ENCODE measurements at regions not wholly inside any gene's neighbourhood (a gene's known extent, or its start where the extent isn't known, plus 50 kb on each side); places are given as distances from the start of the nearest gene placed in this dataset.

GRCh38 chr13:111394211-111394922 lies 73.9 kb downstream of the TEX29 start:
- Mint-ChIP-seq H3K27me3 (no peaks in the 10 kb centered on the region), H3K27ac (no peak overlapping the region), H3K36me3 (ENCODE audit: low read depth) (no peaks in the 10 kb centered on the region), H3K4me1 (ENCODE audit: low read depth) (peaks cover 4% of the 10 kb centered on the region), H3K9me3 (no peaks in the 10 kb centered on the region), H3K4me3 (no peak overlapping the region)

- Mint-ChIP-seq H3K36me3 (ENCODE audit: low read depth) (no peaks in the 10 kb centered on the region), H3K4me3 (no peak overlapping the region), H3K4me1 (ENCODE audit: low read depth) (no peaks in the 10 kb centered on the region), H3K9me3 (no peaks in the 10 kb centered on the region), H3K27ac (no peak overlapping the region), H3K27me3 (no peaks in the 10 kb centered on the region)
Observed at GRCh38 chr13:111395511-111396393, 75.3 kb downstream of the TEX29 start.

- Mint-ChIP-seq H3K4me1 (ENCODE audit: low read depth) (no peaks in the 10 kb centered on the region), H3K4me3 (no peak overlapping the region), H3K27ac (no peak overlapping the region), H3K27me3 (no peaks in the 10 kb centered on the region), H3K36me3 (ENCODE audit: low read depth) (no peaks in the 10 kb centered on the region), H3K9me3 (no peaks in the 10 kb centered on the region)
Observed at GRCh38 chr13:111396457-111396856, 76.0 kb downstream of the TEX29 start.

GRCh38 chr13:111397202-111397880 lies 76.9 kb downstream of the TEX29 start:
- H3K27me3 Mint-ChIP-seq: no peaks in the 10 kb centered on the region
- H3K27ac Mint-ChIP-seq: no peak overlapping the region
- no peaks in the 10 kb centered on the region for H3K4me1 Mint-ChIP-seq (ENCODE audit: low read depth)
- H3K36me3 Mint-ChIP-seq (ENCODE audit: low read depth): no peaks in the 10 kb centered on the region
- H3K4me3 Mint-ChIP-seq: no peak overlapping the region
- H3K9me3 Mint-ChIP-seq: no peaks in the 10 kb centered on the region

- Mint-ChIP-seq H3K36me3 (ENCODE audit: low read depth) (no peaks in the 10 kb centered on the region), H3K27me3 (no peaks in the 10 kb centered on the region), H3K27ac (no peak overlapping the region), H3K9me3 (no peaks in the 10 kb centered on the region), H3K4me3 (no peak overlapping the region), H3K4me1 (ENCODE audit: low read depth) (no peaks in the 10 kb centered on the region)
Observed at GRCh38 chr13:111398196-111398595, 77.8 kb downstream of the TEX29 start.

GRCh38 chr13:111398715-111399299 lies 78.4 kb downstream of the TEX29 start:
- H3K4me3 Mint-ChIP-seq: no peak overlapping the region
- no peaks in the 10 kb centered on the region for H3K27me3 Mint-ChIP-seq
- H3K36me3 Mint-ChIP-seq (ENCODE audit: low read depth): no peaks in the 10 kb centered on the region
- no peaks in the 10 kb centered on the region for H3K9me3 Mint-ChIP-seq
- H3K27ac Mint-ChIP-seq: no peak overlapping the region
- no peaks in the 10 kb centered on the region for H3K4me1 Mint-ChIP-seq (ENCODE audit: low read depth)

GRCh38 chr13:111399334-111399733 lies 78.9 kb downstream of the TEX29 start:
- Mint-ChIP-seq H3K9me3 (no peaks in the 10 kb centered on the region), H3K4me3 (no peak overlapping the region), H3K4me1 (ENCODE audit: low read depth) (no peaks in the 10 kb centered on the region), H3K27me3 (no peaks in the 10 kb centered on the region), H3K36me3 (ENCODE audit: low read depth) (no peaks in the 10 kb centered on the region), H3K27ac (no peak overlapping the region)

- H3K27me3 Mint-ChIP-seq: no peaks in the 10 kb centered on the region
- H3K27ac Mint-ChIP-seq: no peak overlapping the region
- H3K9me3 Mint-ChIP-seq: no peaks in the 10 kb centered on the region
- H3K4me3 Mint-ChIP-seq: no peak overlapping the region
- H3K36me3 Mint-ChIP-seq (ENCODE audit: low read depth): no peaks in the 10 kb centered on the region
- no peaks in the 10 kb centered on the region for H3K4me1 Mint-ChIP-seq (ENCODE audit: low read depth)
Observed at GRCh38 chr13:111399776-111400538, 79.5 kb downstream of the TEX29 start.

- no peaks in the 10 kb centered on the region for H3K36me3 Mint-ChIP-seq (ENCODE audit: low read depth)
- no peaks in the 10 kb centered on the region for H3K4me1 Mint-ChIP-seq (ENCODE audit: low read depth)
- H3K27me3 Mint-ChIP-seq: no peaks in the 10 kb centered on the region
- no peak overlapping the region for H3K4me3 Mint-ChIP-seq
- H3K9me3 Mint-ChIP-seq: no peaks in the 10 kb centered on the region
- no peak overlapping the region for H3K27ac Mint-ChIP-seq
Observed at GRCh38 chr13:111401151-111401550, 80.7 kb downstream of the TEX29 start.

- H3K4me1 Mint-ChIP-seq (ENCODE audit: low read depth): no peaks in the 10 kb centered on the region
- no peaks in the 10 kb centered on the region for H3K27me3 Mint-ChIP-seq
- no peaks in the 10 kb centered on the region for H3K9me3 Mint-ChIP-seq
- H3K4me3 Mint-ChIP-seq: no peak overlapping the region
- no peak overlapping the region for H3K27ac Mint-ChIP-seq
- no peaks in the 10 kb centered on the region for H3K36me3 Mint-ChIP-seq (ENCODE audit: low read depth)
Observed at GRCh38 chr13:111401755-111402154, 81.3 kb downstream of the TEX29 start.

- no peak overlapping the region for H3K4me3 Mint-ChIP-seq
- H3K9me3 Mint-ChIP-seq: no peaks in the 10 kb centered on the region
- H3K27ac Mint-ChIP-seq: no peak overlapping the region
- H3K36me3 Mint-ChIP-seq (ENCODE audit: low read depth): no peaks in the 10 kb centered on the region
- H3K4me1 Mint-ChIP-seq (ENCODE audit: low read depth): no peaks in the 10 kb centered on the region
- no peaks in the 10 kb centered on the region for H3K27me3 Mint-ChIP-seq
Observed at GRCh38 chr13:111402441-111402840, 82.0 kb downstream of the TEX29 start.

- H3K27me3 Mint-ChIP-seq: no peaks in the 10 kb centered on the region
- no peaks in the 10 kb centered on the region for H3K36me3 Mint-ChIP-seq (ENCODE audit: low read depth)
- no peaks in the 10 kb centered on the region for H3K9me3 Mint-ChIP-seq
- H3K4me1 Mint-ChIP-seq (ENCODE audit: low read depth): no peaks in the 10 kb centered on the region
- H3K4me3 Mint-ChIP-seq: no peak overlapping the region
- no peak overlapping the region for H3K27ac Mint-ChIP-seq
Observed at GRCh38 chr13:111403266-111403665, 82.8 kb downstream of the TEX29 start.

- Mint-ChIP-seq H3K9me3 (no peaks in the 10 kb centered on the region), H3K27ac (no peak overlapping the region), H3K36me3 (ENCODE audit: low read depth) (no peaks in the 10 kb centered on the region), H3K4me1 (ENCODE audit: low read depth) (no peaks in the 10 kb centered on the region), H3K4me3 (no peak overlapping the region), H3K27me3 (no peaks in the 10 kb centered on the region)
Observed at GRCh38 chr13:111404746-111405145, 84.3 kb downstream of the TEX29 start.

- no peak overlapping the region for H3K27ac Mint-ChIP-seq
- H3K36me3 Mint-ChIP-seq (ENCODE audit: low read depth): no peaks in the 10 kb centered on the region
- H3K4me1 Mint-ChIP-seq (ENCODE audit: low read depth): no peaks in the 10 kb centered on the region
- peaks cover under 1% of the 10 kb centered on the region for H3K27me3 Mint-ChIP-seq
- H3K4me3 Mint-ChIP-seq: no peak overlapping the region
- H3K9me3 Mint-ChIP-seq: no peaks in the 10 kb centered on the region
Observed at GRCh38 chr13:111406636-111407035, 86.2 kb downstream of the TEX29 start.

Measured in stimulated activated naive CD8-positive, alpha-beta T cell treated with anti-CD3 and anti-CD28 coated beads, Interleukin-15, Interleukin-2, amounts not matched to agents 100 ng/mL and 50 ng/mL, for 24 hours (primary cell).